ENCODE measurements at regions not wholly inside any gene's neighbourhood (a gene's known extent, or its start where the extent isn't known, plus 50 kb on each side); places are given as distances from the start of the nearest gene placed in this dataset.

DNA sequence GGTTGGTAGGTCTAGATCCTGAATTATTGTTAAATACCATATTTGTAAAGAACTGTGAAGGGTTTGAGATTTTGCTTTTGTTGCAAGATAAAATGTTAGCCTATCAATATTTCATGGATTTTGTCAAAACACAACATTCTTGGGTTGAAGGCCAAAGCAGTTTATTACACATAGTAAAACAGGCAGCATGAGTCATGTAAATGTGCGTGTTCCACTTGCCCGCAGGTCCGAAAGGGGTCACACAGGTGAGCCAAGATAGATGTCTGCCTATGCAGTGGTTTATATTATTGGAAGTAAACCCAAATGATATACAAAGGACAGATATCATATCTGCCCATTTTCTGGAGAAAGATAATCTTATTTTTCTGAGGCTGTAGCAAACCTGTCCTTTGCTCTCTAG lies 1654.4 kb upstream of the SPRY2 start:
- TF ChIP-seq, protein P1, sequence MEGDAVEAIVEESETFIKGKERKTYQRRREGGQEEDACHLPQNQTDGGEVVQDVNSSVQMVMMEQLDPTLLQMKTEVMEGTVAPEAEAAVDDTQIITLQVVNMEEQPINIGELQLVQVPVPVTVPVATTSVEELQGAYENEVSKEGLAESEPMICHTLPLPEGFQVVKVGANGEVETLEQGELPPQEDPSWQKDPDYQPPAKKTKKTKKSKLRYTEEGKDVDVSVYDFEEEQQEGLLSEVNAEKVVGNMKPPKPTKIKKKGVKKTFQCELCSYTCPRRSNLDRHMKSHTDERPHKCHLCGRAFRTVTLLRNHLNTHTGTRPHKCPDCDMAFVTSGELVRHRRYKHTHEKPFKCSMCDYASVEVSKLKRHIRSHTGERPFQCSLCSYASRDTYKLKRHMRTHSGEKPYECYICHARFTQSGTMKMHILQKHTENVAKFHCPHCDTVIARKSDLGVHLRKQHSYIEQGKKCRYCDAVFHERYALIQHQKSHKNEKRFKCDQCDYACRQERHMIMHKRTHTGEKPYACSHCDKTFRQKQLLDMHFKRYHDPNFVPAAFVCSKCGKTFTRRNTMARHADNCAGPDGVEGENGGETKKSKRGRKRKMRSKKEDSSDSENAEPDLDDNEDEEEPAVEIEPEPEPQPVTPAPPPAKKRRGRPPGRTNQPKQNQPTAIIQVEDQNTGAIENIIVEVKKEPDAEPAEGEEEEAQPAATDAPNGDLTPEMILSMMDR (IDR thresholded peaks at IDR 0.05; ENCODE audit: poor library complexity) = no peak
- TF ChIP-seq EZH2 (IDR thresholded peaks at IDR 0.05; ENCODE audit: borderline replicate concordance) = no peak
- no peak for TF ChIP-seq EZH2phosphoT487 (IDR thresholded peaks at IDR 0.05; ENCODE audit: low read depth, severe bottlenecking, unreplicated experiment)
- H2AFZ ChIP-seq = no peak overlapping the region

DNA sequence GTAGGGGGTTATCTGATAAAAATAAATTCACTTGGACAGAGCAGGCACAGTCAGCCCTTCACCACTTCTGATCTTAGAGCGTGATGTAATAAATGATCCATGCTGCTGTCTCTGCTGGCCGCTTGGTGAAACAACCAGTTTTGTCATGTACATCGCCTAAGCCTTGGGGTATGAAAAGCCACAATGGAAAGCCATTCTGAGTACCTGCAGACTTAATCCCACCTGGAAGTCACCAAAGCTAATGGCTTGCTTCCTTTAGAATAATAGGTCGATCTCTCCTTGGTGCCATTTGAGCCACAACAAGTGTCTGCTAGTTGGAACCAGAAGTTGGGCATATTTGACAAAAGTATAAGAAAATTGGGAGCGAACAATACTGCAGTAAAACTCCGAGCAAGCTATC lies 1649.7 kb upstream of the SPRY2 start:
- Histone ChIP-seq H3K36me3 (replicated peaks; ENCODE audit: insufficient read depth, low read depth) (no peaks in the 10 kb centered on the region), H3K79me2 (no peaks in the 10 kb centered on the region), H3K27me3 (no peaks in the 10 kb centered on the region), H3K4me1 (ENCODE audit: insufficient read depth) (no peaks in the 10 kb centered on the region), H4K20me1 (ENCODE audit: insufficient read depth, poor library complexity, severe bottlenecking) (no peaks in the 10 kb centered on the region), H3K27ac (no peak overlapping the region), H3K9me3 (ENCODE audit: low read depth) (no peaks in the 10 kb centered on the region), H3K4me2 (no peak overlapping the region), H2AFZ (no peak overlapping the region), H3K9me2 (replicated peaks; ENCODE audit: insufficient read depth) (no peaks in the 10 kb centered on the region), H3K4me3 (no peak overlapping the region)
- WGBS (ENCODE audit: low lambda C conversion rate, missing lambda C conversion rate) = 89% methylated on average over 6 of the region's 6 CpGs
- DNase-seq (ENCODE audit: low spot score) = no peak
- no peak for TF ChIP-seq EZH2 (IDR thresholded peaks at IDR 0.05; ENCODE audit: borderline replicate concordance)
- no peak for TF ChIP-seq EZH2phosphoT487 (IDR thresholded peaks at IDR 0.05; ENCODE audit: low read depth, severe bottlenecking, unreplicated experiment)
- TF ChIP-seq, protein P1 (IDR thresholded peaks at IDR 0.05; ENCODE audit: poor library complexity) = no peak

More for the DNA sequence above, 1654.4 kb upstream of the SPRY2 start:
- no peaks in the 10 kb centered on the region for H4K20me1 ChIP-seq (ENCODE audit: insufficient read depth, poor library complexity, severe bottlenecking)
- no peaks in the 10 kb centered on the region for H3K27me3 ChIP-seq
- H3K9me3 ChIP-seq (ENCODE audit: low read depth) = no peaks in the 10 kb centered on the region
- DNase-seq (ENCODE audit: low spot score) = no peak
- no peaks in the 10 kb centered on the region for H3K4me1 ChIP-seq (ENCODE audit: insufficient read depth)
- H3K4me2 ChIP-seq = no peak overlapping the region
- no peaks in the 10 kb centered on the region for H3K36me3 ChIP-seq (replicated peaks; ENCODE audit: insufficient read depth, low read depth)
- no peak overlapping the region for H3K4me3 ChIP-seq
- H3K9me2 ChIP-seq (replicated peaks; ENCODE audit: insufficient read depth) = no peaks in the 10 kb centered on the region
- no peak overlapping the region for H3K27ac ChIP-seq
- H3K79me2 ChIP-seq = no peaks in the 10 kb centered on the region
- 74% methylated on average over 3 of the region's 3 CpGs for WGBS (ENCODE audit: low lambda C conversion rate, missing lambda C conversion rate)

DNA sequence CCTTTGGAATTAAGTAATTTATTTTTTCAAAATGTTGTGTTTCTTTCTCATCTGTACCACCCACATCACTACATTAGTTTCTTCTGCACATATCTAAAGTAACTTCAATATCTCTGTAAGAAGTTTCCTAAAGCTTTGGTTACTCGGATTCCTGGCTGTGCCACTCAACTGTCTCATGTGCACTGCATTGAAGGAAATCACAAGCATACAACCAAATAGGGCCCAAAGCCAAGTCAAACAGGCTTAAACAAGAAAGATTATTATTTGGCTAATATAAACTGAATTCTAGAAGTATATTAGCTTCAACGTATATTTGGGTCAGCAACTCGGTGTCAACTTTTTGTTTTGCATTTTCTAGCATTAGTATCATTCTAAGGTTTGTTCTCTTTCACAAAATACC lies 1647.6 kb upstream of the SPRY2 start:
- no peaks in the 10 kb centered on the region for H3K27me3 ChIP-seq
- no peak overlapping the region for H3K4me2 ChIP-seq
- TF ChIP-seq EZH2 (IDR thresholded peaks at IDR 0.05; ENCODE audit: borderline replicate concordance) = no peak
- TF ChIP-seq, protein P1 (IDR thresholded peaks at IDR 0.05; ENCODE audit: poor library complexity) = no peak
- 58% methylated on average over 3 of the region's 3 CpGs for WGBS (ENCODE audit: low lambda C conversion rate, missing lambda C conversion rate)
- H3K27ac ChIP-seq = no peak overlapping the region
- no peaks in the 10 kb centered on the region for H3K36me3 ChIP-seq (replicated peaks; ENCODE audit: insufficient read depth, low read depth)
- no peaks in the 10 kb centered on the region for H3K9me3 ChIP-seq (ENCODE audit: low read depth)
- H2AFZ ChIP-seq = no peak overlapping the region
- DNase-seq (ENCODE audit: low spot score) = no peak
- H3K4me3 ChIP-seq = no peak overlapping the region
- H4K20me1 ChIP-seq (ENCODE audit: insufficient read depth, poor library complexity, severe bottlenecking) = no peaks in the 10 kb centered on the region
- no peaks in the 10 kb centered on the region for H3K79me2 ChIP-seq
- H3K9me2 ChIP-seq (replicated peaks; ENCODE audit: insufficient read depth) = no peaks in the 10 kb centered on the region
- H3K4me1 ChIP-seq (ENCODE audit: insufficient read depth) = no peaks in the 10 kb centered on the region

Measured in hepatocyte (in vitro differentiated cells).